H1 (cell line): ENCODE measurements at regions not wholly inside any gene's neighbourhood (a gene's known extent, or its start where the extent isn't known, plus 50 kb on each side); places are given as distances from the start of the nearest gene placed in this dataset.
A peak's percentile ranks its signal among the peaks of the same experiment; 100 is the strongest.

Experiments
- CTCF ChIA-PET: fragments of 300-600 bp; sonication (Branson Sonifier 250); formaldehyde crosslinking; loops from one replicate; lab custom pipeline; 2021; ENCODE audit not compliant: partially characterized antibody; lab: Charles Lee
- POLR2A ChIA-PET: fragments of 300-600 bp; sonication (Branson Sonifier 250); formaldehyde crosslinking; loops from one replicate; lab custom pipeline; 2021; ENCODE audit warnings: inconsistent platforms; ENCODE audit not compliant: partially characterized antibody; lab: Charles Lee
- DNase-seq, 2 experiments: peaks; one replicate each; pipeline versions ENCODE4 v3.0.0 to v3.0.0-alpha.2; 2010 to 2022; ENCODE audit warnings: low spot score in 2 of 2, low read depth in 1 of 2, mixed read lengths in 1 of 2
- FAIRE-seq: peaks from 2 replicates; lab custom pipeline; 2011; peaks lifted over from hg19 to GRCh38; lab: Jason Lieb, UNC
- H2AFZ ChIP-seq: 2 replicates; pipeline ENCODE4 v1.8.1; 2012; ENCODE audit warnings: low read length, inconsistent platforms
- H2AK5ac ChIP-seq: 2 replicates; pipeline ENCODE4 v1.6.1; 2013; ENCODE audit warnings: low read depth, low read length
- H2BK120ac ChIP-seq: replicated peaks from 2 replicates; pipeline ENCODE3; 2013; ENCODE audit warnings: low read depth, low read length, inconsistent platforms
- H2BK12ac ChIP-seq: 2 replicates; pipeline ENCODE4 v1.6.1; 2013; ENCODE audit warnings: low read depth, low read length
- H2BK15ac ChIP-seq: 2 replicates; pipeline ENCODE4 v1.6.1; 2013; ENCODE audit warnings: low read length
- H2BK20ac ChIP-seq: 2 replicates; pipeline ENCODE4 v1.6.1; 2013; ENCODE audit warnings: low read length
- H2BK5ac ChIP-seq: 2 replicates; pipeline ENCODE4 v1.6.1; 2013; ENCODE audit warnings: low read depth, low read length
- H3K14ac ChIP-seq: 2 replicates; pipeline ENCODE4 v1.6.1; 2013; ENCODE audit warnings: inconsistent platforms; ENCODE audit not compliant: insufficient read length
- H3K18ac ChIP-seq: 2 replicates; pipeline ENCODE4 v1.6.1; 2013; ENCODE audit warnings: low read length; ENCODE audit errors: extremely low read depth
- H3K23ac ChIP-seq: 2 replicates; pipeline ENCODE4 v1.6.1; 2013; ENCODE audit warnings: inconsistent platforms; ENCODE audit not compliant: insufficient read length
- H3K23me2 ChIP-seq: 2 replicates; pipeline ENCODE4 v1.6.1; 2013; ENCODE audit warnings: low read depth, low read length
- H3K27ac ChIP-seq: 2 replicates; pipeline ENCODE4 v1.6.1; 2011; ENCODE audit warnings: low read depth, low read length, inconsistent platforms
- H3K27me3 ChIP-seq, 4 experiments: replicated peaks in 1 of 4; 1 replicate in 1 of 4; 2 replicates in 3 of 4; pipeline versions ENCODE4 v1.6.1 to v1.8.1; 2011 to 2013; ENCODE audit warnings: low read length in 3 of 4, mild to moderate bottlenecking in 3 of 4, inconsistent platforms in 2 of 4, mixed read lengths in 2 of 4, moderate library complexity in 1 of 4; ENCODE audit not compliant: control insufficient read depth in 3 of 4, insufficient read depth in 3 of 4; ENCODE audit errors: extremely low read depth in 1 of 4
- H3K36me3 ChIP-seq, 4 experiments: 2 replicates each; pipeline versions ENCODE4 v1.6.1 to v1.8.1; 2011 to 2013; ENCODE audit warnings: mild to moderate bottlenecking in 4 of 4, low read length in 3 of 4, moderate library complexity in 2 of 4, control low read depth in 1 of 4, inconsistent platforms in 1 of 4; ENCODE audit not compliant: insufficient read depth in 4 of 4, control insufficient read depth in 2 of 4
- H3K4ac ChIP-seq: replicated peaks from 2 replicates; pipeline ENCODE3; 2013; ENCODE audit warnings: low read length, low read depth, mixed read lengths, inconsistent platforms; ENCODE audit not compliant: insufficient read length
- H3K4me1 ChIP-seq, 4 experiments: replicated peaks in 1 of 4; 1 replicate in 1 of 4; 2 replicates in 3 of 4; pipeline versions ENCODE4 v1.6.1 to v1.8.1; 2011 to 2013; ENCODE audit warnings: low read length in 3 of 4, inconsistent platforms in 2 of 4, mixed read lengths in 1 of 4; ENCODE audit not compliant: insufficient read depth in 4 of 4, control insufficient read depth in 3 of 4
- H3K4me2 ChIP-seq, 2 experiments: 2 replicates each; pipeline versions ENCODE4 v1.6.1 to v1.8.1; 2011 to 2013; ENCODE audit warnings: low read depth in 2 of 2, low read length in 2 of 2, control low read depth in 1 of 2, inconsistent platforms in 1 of 2, mild to moderate bottlenecking in 1 of 2; ENCODE audit not compliant: insufficient read depth in 1 of 2
- H3K4me3 ChIP-seq, 4 experiments: fragments of 200-600, 300-600 bp in 1 of 4; sonication (generic), shearing (Covaris generic), sonication (Bioruptor Twin) in 1 of 4; 2 replicates each; pipeline versions ENCODE4 v1.5.1 to v1.8.1; 2011 to 2016; ENCODE audit warnings: low read length in 4 of 4, low read depth in 3 of 4, control low read depth in 2 of 4, inconsistent platforms in 2 of 4, mild to moderate bottlenecking in 2 of 4, mixed read lengths in 1 of 4, moderate library complexity in 1 of 4; ENCODE audit not compliant: insufficient read depth in 2 of 4; ENCODE audit errors: extremely low read depth in 1 of 4
- H3K56ac ChIP-seq: replicated peaks from 2 replicates; pipeline ENCODE3; 2013; ENCODE audit warnings: low read depth, mild to moderate bottlenecking, mixed read lengths, low read length, inconsistent platforms; ENCODE audit not compliant: insufficient read length
- H3K79me1 ChIP-seq: 2 replicates; pipeline ENCODE4 v1.6.1; 2013; ENCODE audit warnings: low read depth, low read length, control low read depth
- H3K79me2 ChIP-seq, 2 experiments: 2 replicates each; pipeline versions ENCODE4 v1.6.1 to v1.8.1; 2012 to 2013; ENCODE audit warnings: low read length in 2 of 2, mild to moderate bottlenecking in 2 of 2, inconsistent platforms in 1 of 2; ENCODE audit not compliant: insufficient read depth in 2 of 2, control insufficient read depth in 1 of 2
- H3K9ac ChIP-seq, 4 experiments: replicated peaks in 1 of 4; 1 replicate in 1 of 4; 2 replicates in 3 of 4; pipeline versions ENCODE4 v1.6.1 to v1.8.1; 2011 to 2013; ENCODE audit warnings: low read depth in 3 of 4, low read length in 3 of 4, control low read depth in 2 of 4, mild to moderate bottlenecking in 2 of 4, moderate library complexity in 2 of 4, inconsistent platforms in 1 of 4; ENCODE audit errors: extremely low read depth in 1 of 4
- H3K9me3 ChIP-seq, 2 experiments: 2 replicates each; pipeline versions ENCODE4 v1.6.1 to v1.8.1; 2012 to 2013; ENCODE audit warnings: mild to moderate bottlenecking in 2 of 2, moderate library complexity in 2 of 2, control low read depth in 1 of 2, inconsistent platforms in 1 of 2, low read depth in 1 of 2, low read length in 1 of 2, mixed read lengths in 1 of 2; ENCODE audit not compliant: insufficient read depth in 2 of 2
- H4K20me1 ChIP-seq, 2 experiments: replicated peaks in 1 of 2; 2 replicates each; pipeline versions ENCODE3 to v1.8.1; 2011 to 2013; ENCODE audit warnings: inconsistent platforms in 2 of 2, low read length in 2 of 2, mild to moderate bottlenecking in 1 of 2; ENCODE audit not compliant: insufficient read depth in 2 of 2, control insufficient read depth in 1 of 2
- H4K5ac ChIP-seq: 2 replicates; pipeline ENCODE4 v1.6.1; 2013; ENCODE audit warnings: low read length, low read depth, mixed read lengths, inconsistent platforms; ENCODE audit not compliant: insufficient read length
- H4K8ac ChIP-seq: 2 replicates; pipeline ENCODE4 v1.8.0; 2013; ENCODE audit warnings: mild to moderate bottlenecking, moderate library complexity, low read length, inconsistent platforms; ENCODE audit not compliant: insufficient read depth; ENCODE audit errors: extremely low read depth
- H4K91ac ChIP-seq: replicated peaks from 2 replicates; pipeline ENCODE3; 2013; ENCODE audit warnings: low read length, mixed read lengths, inconsistent platforms; ENCODE audit not compliant: insufficient read length
- EP300 ChIP-seq, 2 experiments: IDR thresholded peaks; 1 replicate in 1 of 2; 2 replicates in 1 of 2; pipeline ENCODE4 v1.6.1; 2011 to 2012; ENCODE audit warnings: low read depth in 2 of 2, low read length in 2 of 2, mild to moderate bottlenecking in 2 of 2, borderline replicate concordance in 1 of 2, inconsistent platforms in 1 of 2, moderate library complexity in 1 of 2
- GTF2F1 ChIP-seq: IDR thresholded peaks from 2 replicates; pipeline ENCODE4 v1.6.1; 2012; ENCODE audit warnings: low read depth, low read length, improper control_type of control experiment, borderline replicate concordance
- HDAC6 ChIP-seq: IDR thresholded peaks from one replicate; pipeline ENCODE4 v1.7.1; 2012; ENCODE audit warnings: low read depth, mild to moderate bottlenecking, inconsistent platforms, low read length, moderate library complexity
- JUN ChIP-seq: IDR thresholded peaks from 2 replicates; pipeline ENCODE4 v1.6.1; 2011; ENCODE audit warnings: low read depth, mild to moderate bottlenecking, improper control_type of control experiment, low read length
- JUND ChIP-seq: IDR thresholded peaks from 2 replicates; pipeline ENCODE4 v1.6.1; 2011; ENCODE audit warnings: mild to moderate bottlenecking, improper control_type of control experiment, low read length
- KDM5A ChIP-seq: fragments of 200-600 bp; IDR thresholded peaks from 2 replicates; pipeline ENCODE4 v1.7.1; 2012; ENCODE audit warnings: mild to moderate bottlenecking, low read length, inconsistent platforms, mixed read lengths
- RXRA ChIP-seq: IDR thresholded peaks from 2 replicates; pipeline ENCODE4 v1.6.1; 2011; ENCODE audit warnings: low read depth, mild to moderate bottlenecking, low read length, moderate library complexity; ENCODE audit not compliant: insufficient read depth
- SUZ12 ChIP-seq: fragments of 200-600 bp; sonication (generic); IDR thresholded peaks from 2 replicates; pipeline ENCODE4 v1.6.1; 2012; ENCODE audit warnings: mild to moderate bottlenecking, inconsistent platforms, low read length, moderate library complexity, mixed read lengths
- TAF1 ChIP-seq: IDR thresholded peaks from 2 replicates; pipeline ENCODE4 v1.6.1; 2011; ENCODE audit warnings: mild to moderate bottlenecking, low read depth, low read length
- WGBS, 2 experiments: shearing (Covaris generic) in 1 of 2; methylation state at CpG; one replicate each; pipeline versions ENCODE4 v1.1.6 to v1.1.7; 2013 to 2015; ENCODE audit warnings: low lambda C conversion rate in 2 of 2, mixed read lengths in 2 of 2, inconsistent platforms in 1 of 2, low coverage in 1 of 2, missing lambda C conversion rate in 1 of 2; ENCODE audit not compliant: insufficient replicate concordance in 2 of 2, insufficient coverage in 1 of 2, insufficient read length in 1 of 2; ENCODE audit errors: extremely low coverage in 1 of 2, missing lambda C conversion rate in 1 of 2; 5-methylcytosine and 5-hydroxymethylcytosine counted together
- TF ChIP-seq, protein P1 (sequence below), 3 experiments: IDR thresholded peaks; 1 replicate in 2 of 3; 2 replicates in 1 of 3; pipeline versions ENCODE4 v1.5.1 to v1.6.1; 2011; ENCODE audit warnings: low read length in 3 of 3, mild to moderate bottlenecking in 3 of 3, inconsistent platforms in 2 of 3, low read depth in 1 of 3, moderate library complexity in 1 of 3; ENCODE audit not compliant: insufficient read depth in 1 of 3; ENCODE audit errors: control extremely low read depth in 1 of 3

- WGBS, 2 experiments = 91% methylated on average over 5 of the region's 5 CpGs; no CpG with 5 or more reads in 1 of the 2 experiments
- Histone ChIP-seq H3K4me3 (no peak overlapping the region), H4K5ac (no peak overlapping the region), H2BK120ac (no peak overlapping the region), H3K4ac (no peak overlapping the region), H3K4me1 (no peaks in the 10 kb centered on the region), H4K20me1 (no peaks in the 10 kb centered on the region), H3K4me2 (no peak overlapping the region), H2BK15ac (peak overlapping the region; percentile 1; the same call in 1 of the 2 replicates), H4K91ac (no peak overlapping the region), H2BK5ac (no peak overlapping the region), H3K36me3 (no peaks in the 10 kb centered on the region), H3K14ac (no peak overlapping the region), H2AFZ (no peak overlapping the region), H3K56ac (no peak overlapping the region), H3K79me2 (no peaks in the 10 kb centered on the region), H3K18ac (no peak overlapping the region), H4K8ac (no peak overlapping the region), H2AK5ac (no peak overlapping the region), H3K27ac (no peak overlapping the region), H2BK20ac (no peak overlapping the region), H3K23me2 (peaks cover 2% of the 10 kb centered on the region; the same call in 1 of the 2 replicates), H3K23ac (no peak overlapping the region), H3K9me3 (no peaks in the 10 kb centered on the region), H3K27me3 (no peaks in the 10 kb centered on the region), H2BK12ac (0 out of 2 replicates have a peak overlapping the region, but pooled peaks have one; percentile 50), H3K9ac (no peak overlapping the region), H3K79me1 (no peaks in the 10 kb centered on the region)
- FAIRE-seq = no peak
- no peak for DNase-seq
- CTCF ChIA-PET = interaction anchor here (1.6 to 2.5 kb wide), 2 partner anchors 154 to 240 kb away, joined by 3 to 9 read pairs; no protein-coding TSS in a partner anchor
- POLR2A ChIA-PET = interaction anchor here (2.0 kb wide), 1 partner anchor 13 kb away, joined by 5 read pairs; no protein-coding TSS in a partner anchor
- TF ChIP-seq HDAC6 = no peak
- no peak for TF ChIP-seq JUN
- no peak for TF ChIP-seq KDM5A
- no peak for TF ChIP-seq GTF2F1
- no peak for TF ChIP-seq SUZ12
- no peak for TF ChIP-seq TAF1
- TF ChIP-seq JUND = no peak
- TF ChIP-seq RXRA = no peak
- TF ChIP-seq, protein P1, sequence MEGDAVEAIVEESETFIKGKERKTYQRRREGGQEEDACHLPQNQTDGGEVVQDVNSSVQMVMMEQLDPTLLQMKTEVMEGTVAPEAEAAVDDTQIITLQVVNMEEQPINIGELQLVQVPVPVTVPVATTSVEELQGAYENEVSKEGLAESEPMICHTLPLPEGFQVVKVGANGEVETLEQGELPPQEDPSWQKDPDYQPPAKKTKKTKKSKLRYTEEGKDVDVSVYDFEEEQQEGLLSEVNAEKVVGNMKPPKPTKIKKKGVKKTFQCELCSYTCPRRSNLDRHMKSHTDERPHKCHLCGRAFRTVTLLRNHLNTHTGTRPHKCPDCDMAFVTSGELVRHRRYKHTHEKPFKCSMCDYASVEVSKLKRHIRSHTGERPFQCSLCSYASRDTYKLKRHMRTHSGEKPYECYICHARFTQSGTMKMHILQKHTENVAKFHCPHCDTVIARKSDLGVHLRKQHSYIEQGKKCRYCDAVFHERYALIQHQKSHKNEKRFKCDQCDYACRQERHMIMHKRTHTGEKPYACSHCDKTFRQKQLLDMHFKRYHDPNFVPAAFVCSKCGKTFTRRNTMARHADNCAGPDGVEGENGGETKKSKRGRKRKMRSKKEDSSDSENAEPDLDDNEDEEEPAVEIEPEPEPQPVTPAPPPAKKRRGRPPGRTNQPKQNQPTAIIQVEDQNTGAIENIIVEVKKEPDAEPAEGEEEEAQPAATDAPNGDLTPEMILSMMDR (IDR thresholded peaks at IDR 0.05; ENCODE audit: control extremely low read depth in 1 of 3, insufficient read depth in 1 of 3, low read depth in 1 of 3, low read length in 3 of 3) = no peak
- no peak for TF ChIP-seq EP300 (IDR thresholded peaks at IDR 0.05; ENCODE audit: borderline replicate concordance in 1 of 2, low read depth in 2 of 2, low read length in 2 of 2)
These were observed 73.4 kb upstream of the GPR139 start for GRCh38 chr16:20147091-20147490.
